ENCODE measurements at regions not wholly inside any gene's neighbourhood (a gene's known extent, or its start where the extent isn't known, plus 50 kb on each side); places are given as distances from the start of the nearest gene placed in this dataset.

DNA sequence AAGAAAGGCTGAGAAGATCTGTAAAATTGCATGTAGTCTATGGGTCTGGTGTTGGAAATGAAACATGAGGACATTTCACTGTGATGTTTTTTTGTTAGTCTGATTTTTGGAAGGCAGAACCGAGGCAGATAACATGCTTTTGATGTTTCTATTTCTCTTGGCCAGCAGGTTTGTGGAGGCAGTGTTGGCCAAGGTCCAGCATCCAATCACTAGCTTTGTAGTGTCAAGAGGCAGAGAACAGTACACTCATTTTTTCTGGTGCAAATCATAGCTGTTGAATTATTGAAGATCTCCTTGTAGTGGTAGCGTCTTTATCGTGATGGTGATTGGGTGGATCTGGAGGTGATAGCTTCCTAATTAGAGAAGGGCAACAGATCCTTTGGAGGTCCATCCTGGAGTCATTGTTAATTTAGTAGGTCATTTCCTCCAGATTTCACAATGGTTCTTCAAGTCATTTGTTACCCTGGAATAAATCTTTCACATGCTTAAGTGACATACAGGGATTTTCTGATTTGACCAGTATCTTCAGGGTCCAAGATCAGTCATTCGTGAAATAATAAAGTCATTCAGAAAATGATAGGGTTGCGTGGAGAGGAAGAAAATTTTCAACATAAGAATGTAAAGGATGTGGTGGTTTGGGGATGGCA lies 252.4 kb upstream of the CPNE8 start:
- Histone ChIP-seq H3K27ac (ENCODE audit: low read length) (no peak overlapping the region), H3K9ac (ENCODE audit: low read length) (no peak overlapping the region), H3K36me3 (replicated peaks; ENCODE audit: low read depth, low read length) (no peaks in the 10 kb centered on the region), H3K4me3 (ENCODE audit: low read length) (no peak overlapping the region), H4K20me1 (ENCODE audit: insufficient read depth, low read length) (no peaks in the 10 kb centered on the region), H3K4me2 (ENCODE audit: low read length) (no peak overlapping the region), H3K9me3 (ENCODE audit: insufficient read depth, low read length) (no peaks in the 10 kb centered on the region), H3K27me3 (ENCODE audit: low read depth, low read length) (no peaks in the 10 kb centered on the region), H3K4me1 (ENCODE audit: low read length) (no peaks in the 10 kb centered on the region), H2AFZ (ENCODE audit: low read depth, low read length) (no peak overlapping the region), H3K79me2 (ENCODE audit: low read length) (no peaks in the 10 kb centered on the region)
- TF ChIP-seq, protein P1, sequence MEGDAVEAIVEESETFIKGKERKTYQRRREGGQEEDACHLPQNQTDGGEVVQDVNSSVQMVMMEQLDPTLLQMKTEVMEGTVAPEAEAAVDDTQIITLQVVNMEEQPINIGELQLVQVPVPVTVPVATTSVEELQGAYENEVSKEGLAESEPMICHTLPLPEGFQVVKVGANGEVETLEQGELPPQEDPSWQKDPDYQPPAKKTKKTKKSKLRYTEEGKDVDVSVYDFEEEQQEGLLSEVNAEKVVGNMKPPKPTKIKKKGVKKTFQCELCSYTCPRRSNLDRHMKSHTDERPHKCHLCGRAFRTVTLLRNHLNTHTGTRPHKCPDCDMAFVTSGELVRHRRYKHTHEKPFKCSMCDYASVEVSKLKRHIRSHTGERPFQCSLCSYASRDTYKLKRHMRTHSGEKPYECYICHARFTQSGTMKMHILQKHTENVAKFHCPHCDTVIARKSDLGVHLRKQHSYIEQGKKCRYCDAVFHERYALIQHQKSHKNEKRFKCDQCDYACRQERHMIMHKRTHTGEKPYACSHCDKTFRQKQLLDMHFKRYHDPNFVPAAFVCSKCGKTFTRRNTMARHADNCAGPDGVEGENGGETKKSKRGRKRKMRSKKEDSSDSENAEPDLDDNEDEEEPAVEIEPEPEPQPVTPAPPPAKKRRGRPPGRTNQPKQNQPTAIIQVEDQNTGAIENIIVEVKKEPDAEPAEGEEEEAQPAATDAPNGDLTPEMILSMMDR (IDR thresholded peaks at IDR 0.05; ENCODE audit: low read depth, low read length): no peak
- TF ChIP-seq EZH2phosphoT487 (IDR thresholded peaks at IDR 0.05; ENCODE audit: low read depth): no peak

DNA sequence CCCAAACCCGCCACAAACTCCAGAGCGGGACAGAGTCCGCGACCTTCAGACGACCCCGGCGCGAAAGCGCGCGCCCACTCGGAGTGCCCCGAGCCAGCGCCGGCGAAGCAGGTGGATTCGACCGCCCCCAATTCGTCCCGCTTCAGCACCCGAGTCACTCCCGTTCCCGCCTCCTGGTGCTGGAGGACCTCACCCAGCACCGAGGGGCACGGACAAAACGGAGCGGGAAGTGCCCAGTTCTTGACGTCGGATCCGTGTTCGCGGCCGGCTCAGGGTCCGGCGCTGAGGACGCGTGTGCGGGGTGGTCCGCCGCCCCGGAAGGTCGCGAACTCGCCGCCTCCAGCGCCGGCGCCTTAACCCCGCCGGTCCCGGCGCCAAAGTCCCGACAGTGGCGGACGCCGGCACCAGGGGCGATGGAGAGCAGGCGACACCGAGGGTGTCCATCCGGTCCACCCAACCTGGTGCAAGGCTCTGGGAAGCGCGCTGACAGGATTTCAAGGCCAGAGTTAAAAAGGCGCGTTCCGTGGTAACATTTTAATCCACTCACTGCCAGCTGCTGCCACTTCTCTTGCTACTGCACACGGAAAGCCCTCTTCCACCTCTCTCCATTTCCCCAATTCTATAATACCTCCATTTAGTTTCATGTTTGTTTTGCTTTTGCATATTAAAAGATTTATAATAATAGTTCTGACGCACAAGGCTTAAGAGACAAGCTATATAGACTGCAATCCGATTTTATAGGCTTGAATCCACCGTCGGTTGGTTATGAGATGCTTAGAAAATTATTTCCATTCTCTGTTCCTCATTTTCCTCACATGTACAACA lies 240.0 kb upstream of the CPNE8 start:
- no peak overlapping the region for H2AFZ ChIP-seq (ENCODE audit: low read depth, low read length)

DNA sequence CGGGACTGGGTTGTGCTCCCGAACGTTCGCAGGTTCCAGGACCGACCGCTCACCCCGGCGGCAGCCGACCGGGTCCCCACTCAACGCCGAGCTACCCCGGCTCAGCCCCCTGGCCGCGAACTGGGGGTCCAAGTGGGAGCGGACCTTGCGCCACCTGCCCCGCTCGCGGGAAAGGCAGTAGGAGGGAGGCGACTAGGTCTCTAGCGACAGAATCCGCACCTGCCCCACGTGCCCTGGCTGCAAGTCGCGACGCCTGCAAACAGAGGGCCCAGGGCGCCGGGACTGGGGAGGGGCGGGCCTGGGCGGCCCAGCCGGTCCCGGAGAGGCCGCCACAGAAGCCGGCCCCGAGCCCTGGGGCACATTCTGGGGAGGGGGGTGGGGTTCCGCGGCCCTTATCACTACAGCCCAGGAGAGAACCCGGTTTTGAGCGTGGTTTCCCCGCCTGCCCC lies 239.2 kb upstream of the CPNE8 start:
- Histone ChIP-seq H3K4me2 (ENCODE audit: low read length) (no peak overlapping the region), H2AFZ (ENCODE audit: low read depth, low read length) (no peak overlapping the region), H3K4me3 (ENCODE audit: low read length) (no peak overlapping the region), H4K20me1 (ENCODE audit: insufficient read depth, low read length) (no peaks in the 10 kb centered on the region), H3K4me1 (ENCODE audit: low read length) (no peaks in the 10 kb centered on the region), H3K9me3 (ENCODE audit: insufficient read depth, low read length) (no peaks in the 10 kb centered on the region), H3K79me2 (ENCODE audit: low read length) (no peaks in the 10 kb centered on the region), H3K9ac (ENCODE audit: low read length) (no peak overlapping the region), H3K36me3 (replicated peaks; ENCODE audit: low read depth, low read length) (no peaks in the 10 kb centered on the region), H3K27ac (ENCODE audit: low read length) (no peak overlapping the region), H3K27me3 (ENCODE audit: low read depth, low read length) (no peaks in the 10 kb centered on the region)
- TF ChIP-seq, protein P1 (IDR thresholded peaks at IDR 0.05; ENCODE audit: low read depth, low read length): no peak
- TF ChIP-seq EZH2phosphoT487 (IDR thresholded peaks at IDR 0.05; ENCODE audit: low read depth): no peak

More for the DNA sequence above, 240.0 kb upstream of the CPNE8 start:
- no peaks in the 10 kb centered on the region for H4K20me1 ChIP-seq (ENCODE audit: insufficient read depth, low read length)
- no peak overlapping the region for H3K9ac ChIP-seq (ENCODE audit: low read length)
- TF ChIP-seq, protein P1 (IDR thresholded peaks at IDR 0.05; ENCODE audit: low read depth, low read length): no peak
- TF ChIP-seq EZH2phosphoT487 (IDR thresholded peaks at IDR 0.05; ENCODE audit: low read depth): no peak
- no peaks in the 10 kb centered on the region for H3K36me3 ChIP-seq (replicated peaks; ENCODE audit: low read depth, low read length)
- no peaks in the 10 kb centered on the region for H3K4me1 ChIP-seq (ENCODE audit: low read length)
- H3K4me3 ChIP-seq (ENCODE audit: low read length): no peak overlapping the region
- H3K9me3 ChIP-seq (ENCODE audit: insufficient read depth, low read length): no peaks in the 10 kb centered on the region
- H3K4me2 ChIP-seq (ENCODE audit: low read length): no peak overlapping the region
- H3K27ac ChIP-seq (ENCODE audit: low read length): no peak overlapping the region
- H3K27me3 ChIP-seq (ENCODE audit: low read depth, low read length): no peaks in the 10 kb centered on the region
- H3K79me2 ChIP-seq (ENCODE audit: low read length): no peaks in the 10 kb centered on the region

DNA sequence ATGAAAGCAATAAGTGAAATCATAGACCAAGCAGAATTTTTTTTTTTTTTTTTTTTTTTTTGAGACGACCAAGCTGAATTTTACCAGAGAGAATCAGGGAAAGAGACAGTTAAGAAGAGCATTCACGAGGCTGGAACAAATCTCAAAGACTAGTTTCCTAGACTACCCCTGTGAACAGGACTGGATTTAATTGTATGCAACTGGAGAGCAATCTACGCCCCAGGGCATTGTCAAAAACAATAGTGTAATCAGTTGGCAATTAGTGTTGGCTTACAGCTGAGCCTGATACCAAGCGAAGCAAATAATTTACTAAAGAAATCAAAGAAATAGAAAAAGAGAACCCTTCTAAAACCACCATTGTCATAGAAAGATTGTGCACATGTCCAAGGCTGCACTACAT lies 232.9 kb upstream of the CPNE8 start:
- Histone ChIP-seq H3K36me3 (replicated peaks; ENCODE audit: low read depth, low read length) (no peaks in the 10 kb centered on the region), H3K79me2 (ENCODE audit: low read length) (no peaks in the 10 kb centered on the region), H4K20me1 (ENCODE audit: insufficient read depth, low read length) (no peaks in the 10 kb centered on the region), H3K4me3 (ENCODE audit: low read length) (no peak overlapping the region), H3K4me2 (ENCODE audit: low read length) (no peak overlapping the region), H2AFZ (ENCODE audit: low read depth, low read length) (no peak overlapping the region), H3K27me3 (ENCODE audit: low read depth, low read length) (no peaks in the 10 kb centered on the region), H3K4me1 (ENCODE audit: low read length) (no peaks in the 10 kb centered on the region), H3K9ac (ENCODE audit: low read length) (no peak overlapping the region), H3K9me3 (ENCODE audit: insufficient read depth, low read length) (no peaks in the 10 kb centered on the region), H3K27ac (ENCODE audit: low read length) (no peak overlapping the region)
- TF ChIP-seq, protein P1 (IDR thresholded peaks at IDR 0.05; ENCODE audit: low read depth, low read length): no peak
- no peak for TF ChIP-seq EZH2phosphoT487 (IDR thresholded peaks at IDR 0.05; ENCODE audit: low read depth)

Measured in OCI-LY3 (cell line).